ENCODE measurements at regions not wholly inside any gene's neighbourhood (a gene's known extent, or its start where the extent isn't known, plus 50 kb on each side); places are given as distances from the start of the nearest gene placed in this dataset.

DNA sequence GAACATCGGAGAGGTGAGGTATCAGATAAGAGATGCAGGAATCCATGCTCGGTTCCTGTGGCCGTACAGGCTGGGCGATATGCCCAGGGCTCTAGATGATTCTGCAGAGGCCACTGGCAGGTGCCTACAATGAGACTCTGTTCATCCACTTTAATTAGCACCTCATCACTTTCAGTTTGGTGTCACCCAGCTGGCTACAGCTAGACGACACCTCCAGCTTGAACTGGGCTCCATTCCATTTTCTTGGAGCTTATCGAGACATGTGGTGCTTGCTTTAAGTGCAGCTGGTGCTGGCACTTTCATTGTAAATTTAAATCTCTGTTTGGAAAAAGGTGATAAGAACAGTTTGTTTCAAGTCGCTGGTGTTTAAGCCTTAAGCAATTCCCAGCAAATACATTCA is 322.5 kb upstream of the ADGRL2 start:
- TF ChIP-seq, protein P1, sequence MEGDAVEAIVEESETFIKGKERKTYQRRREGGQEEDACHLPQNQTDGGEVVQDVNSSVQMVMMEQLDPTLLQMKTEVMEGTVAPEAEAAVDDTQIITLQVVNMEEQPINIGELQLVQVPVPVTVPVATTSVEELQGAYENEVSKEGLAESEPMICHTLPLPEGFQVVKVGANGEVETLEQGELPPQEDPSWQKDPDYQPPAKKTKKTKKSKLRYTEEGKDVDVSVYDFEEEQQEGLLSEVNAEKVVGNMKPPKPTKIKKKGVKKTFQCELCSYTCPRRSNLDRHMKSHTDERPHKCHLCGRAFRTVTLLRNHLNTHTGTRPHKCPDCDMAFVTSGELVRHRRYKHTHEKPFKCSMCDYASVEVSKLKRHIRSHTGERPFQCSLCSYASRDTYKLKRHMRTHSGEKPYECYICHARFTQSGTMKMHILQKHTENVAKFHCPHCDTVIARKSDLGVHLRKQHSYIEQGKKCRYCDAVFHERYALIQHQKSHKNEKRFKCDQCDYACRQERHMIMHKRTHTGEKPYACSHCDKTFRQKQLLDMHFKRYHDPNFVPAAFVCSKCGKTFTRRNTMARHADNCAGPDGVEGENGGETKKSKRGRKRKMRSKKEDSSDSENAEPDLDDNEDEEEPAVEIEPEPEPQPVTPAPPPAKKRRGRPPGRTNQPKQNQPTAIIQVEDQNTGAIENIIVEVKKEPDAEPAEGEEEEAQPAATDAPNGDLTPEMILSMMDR (IDR thresholded peaks at IDR 0.05 in 4 of 5, conservative IDR thresholded peaks at IDR 0.05 in 1 of 5), result no peak
- no peak for TF ChIP-seq POLR2A (IDR thresholded peaks at IDR 0.05)
